Spleen (tissue), 7 donors: ENCODE measurements at regions not wholly inside any gene's neighbourhood (a gene's known extent, or its start where the extent isn't known, plus 50 kb on each side); places are given as distances from the start of the nearest gene placed in this dataset.

Experiments
- POLR2A ChIP-seq, 3 donors: fragments of 450-650 bp; IDR thresholded peaks; one replicate each; pipeline ENCODE4 v1.5.1; 2017; ENCODE audit warnings: antibody characterized with exemption in 3 of 3, mild to moderate bottlenecking in 1 of 3
- TF ChIP-seq, protein P1 (sequence below), 11 experiments: fragments of 200-600 bp in 7 of 11; fragments of 450-650 bp in 4 of 11; sonication (generic) in 4 of 11; IDR thresholded peaks in 8 of 11; conservative IDR thresholded peaks in 3 of 11; 1 replicate in 7 of 11; 2 replicates in 4 of 11; pipeline versions ENCODE4 v1.4.0 to v1.8.0; 2016 to 2021; ENCODE audit warnings: antibody characterized with exemption in 11 of 11, inconsistent platforms in 4 of 11, mild to moderate bottlenecking in 1 of 11
- donor health status: DM: no; HTN: no; CAD: no; lungs with moderate emphysema.
- donor health status: DM: no; HTN: no; CAD: no.
- donor health status: DM: no; HTN: no; CAD: no.

GRCh38 chr9:90175865-90176264, 466.8 kb downstream of the DIRAS2 start:
- TF ChIP-seq, protein P1, sequence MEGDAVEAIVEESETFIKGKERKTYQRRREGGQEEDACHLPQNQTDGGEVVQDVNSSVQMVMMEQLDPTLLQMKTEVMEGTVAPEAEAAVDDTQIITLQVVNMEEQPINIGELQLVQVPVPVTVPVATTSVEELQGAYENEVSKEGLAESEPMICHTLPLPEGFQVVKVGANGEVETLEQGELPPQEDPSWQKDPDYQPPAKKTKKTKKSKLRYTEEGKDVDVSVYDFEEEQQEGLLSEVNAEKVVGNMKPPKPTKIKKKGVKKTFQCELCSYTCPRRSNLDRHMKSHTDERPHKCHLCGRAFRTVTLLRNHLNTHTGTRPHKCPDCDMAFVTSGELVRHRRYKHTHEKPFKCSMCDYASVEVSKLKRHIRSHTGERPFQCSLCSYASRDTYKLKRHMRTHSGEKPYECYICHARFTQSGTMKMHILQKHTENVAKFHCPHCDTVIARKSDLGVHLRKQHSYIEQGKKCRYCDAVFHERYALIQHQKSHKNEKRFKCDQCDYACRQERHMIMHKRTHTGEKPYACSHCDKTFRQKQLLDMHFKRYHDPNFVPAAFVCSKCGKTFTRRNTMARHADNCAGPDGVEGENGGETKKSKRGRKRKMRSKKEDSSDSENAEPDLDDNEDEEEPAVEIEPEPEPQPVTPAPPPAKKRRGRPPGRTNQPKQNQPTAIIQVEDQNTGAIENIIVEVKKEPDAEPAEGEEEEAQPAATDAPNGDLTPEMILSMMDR (IDR thresholded peaks at IDR 0.05 in 8 of 11, conservative IDR thresholded peaks at IDR 0.05 in 3 of 11) = no peak
- no peak for TF ChIP-seq POLR2A (IDR thresholded peaks at IDR 0.05)
